Keratinocyte (primary cell): ENCODE measurements at regions not wholly inside any gene's neighbourhood (a gene's known extent, or its start where the extent isn't known, plus 50 kb on each side); places are given as distances from the start of the nearest gene placed in this dataset.

Source experiments
- CTCF ChIP-seq, 3 experiments: IDR thresholded peaks in 1 of 3; conservative IDR thresholded peaks in 1 of 3; optimal IDR thresholded peaks in 1 of 3; 2 replicates in 2 of 3; 3 replicates in 1 of 3; pipeline versions ENCODE3 to v1.5.1; 2011; ENCODE audit warnings: low read length in 3 of 3, mild to moderate bottlenecking in 3 of 3, moderate library complexity in 2 of 3, control low read depth in 1 of 3, inconsistent platforms in 1 of 3; ENCODE audit not compliant: insufficient read depth in 2 of 3; ENCODE audit errors: extremely low read depth in 1 of 3
- EZH2 ChIP-seq: IDR thresholded peaks from one replicate; pipeline ENCODE4 v1.6.1; 2012; ENCODE audit warnings: inconsistent platforms, mild to moderate bottlenecking, low read length, moderate library complexity

- TF ChIP-seq CTCF (optimal IDR thresholded peaks at IDR 0.05 in 1 of 3, IDR thresholded peaks at IDR 0.05 in 1 of 3, conservative IDR thresholded peaks at IDR 0.05 in 1 of 3; ENCODE audit: extremely low read depth in 1 of 3, insufficient read depth in 2 of 3, low read length in 3 of 3) (no peak), EZH2 (no peak)
Observed at GRCh38 chr3:182172534-182172933, 460.8 kb downstream of the SOX2 start.
